Fibroblast of pulmonary artery (primary cell): ENCODE measurements at regions not wholly inside any gene's neighbourhood (a gene's known extent, or its start where the extent isn't known, plus 50 kb on each side); places are given as distances from the start of the nearest gene placed in this dataset.

Experiments
- DNase-seq: peaks from one replicate; pipeline ENCODE4 v3.0.0-alpha.2; 2010; ENCODE audit warnings: low read depth
- H3K4me3 ChIP-seq: replicated peaks from 2 replicates; pipeline ENCODE4 v1.5.1; 2011; ENCODE audit warnings: low read depth, mild to moderate bottlenecking, control low read depth, low read length, moderate library complexity
- CTCF ChIP-seq: IDR thresholded peaks from 2 replicates; pipeline ENCODE4 v1.5.1; 2011; ENCODE audit warnings: mild to moderate bottlenecking, control low read depth, low read length, inconsistent platforms; ENCODE audit errors: missing control alignments

- H3K4me3 ChIP-seq, result no peak overlapping the region
- TF ChIP-seq CTCF, result no peak
- no peak for DNase-seq
Measured at GRCh38 chr1:232550007-232550406, 79.9 kb downstream of the SIPA1L2 start.

GRCh38 chr1:232548691-232549090, 81.2 kb downstream of the SIPA1L2 start:
- no peak for DNase-seq
- TF ChIP-seq CTCF, result no peak
- H3K4me3 ChIP-seq, result no peak overlapping the region

DNA sequence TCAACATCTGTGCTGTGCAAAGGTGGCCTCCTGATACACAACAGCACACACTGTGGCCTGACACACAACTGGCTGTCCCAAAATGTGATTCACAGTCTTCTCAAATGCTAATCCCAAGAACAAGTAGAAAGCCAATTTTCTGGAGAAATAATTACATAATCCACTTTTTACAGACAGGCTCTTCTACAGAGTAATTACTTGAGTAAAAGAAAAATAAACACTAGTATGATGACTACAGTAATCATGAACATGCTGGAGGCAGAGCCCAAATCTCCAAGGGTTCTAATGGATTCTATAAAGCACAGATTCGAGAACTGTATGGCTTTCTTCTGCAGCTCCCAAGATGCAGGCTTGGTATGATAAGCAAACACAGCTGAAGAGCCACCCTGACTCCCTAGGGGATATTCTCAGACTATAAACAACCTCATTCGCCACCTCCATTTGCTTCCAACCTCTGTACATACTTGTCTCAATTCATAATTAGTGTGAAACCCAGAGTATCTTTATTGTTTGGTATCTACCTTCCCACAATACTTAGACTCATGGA, 81.9 kb downstream of the SIPA1L2 start:
- TF ChIP-seq CTCF, result no peak
- no peak for DNase-seq
- H3K4me3 ChIP-seq, result no peak overlapping the region

- H3K4me3 ChIP-seq, result no peak overlapping the region
- TF ChIP-seq CTCF, result no peak
- no peak for DNase-seq
Measured at GRCh38 chr1:232542633-232543593, 87.0 kb downstream of the SIPA1L2 start.

GRCh38 chr1:232538943-232539302, 91.0 kb downstream of the SIPA1L2 start:
- no peak overlapping the region for H3K4me3 ChIP-seq
- DNase-seq, result peak; percentile 3
- TF ChIP-seq CTCF, result no peak

DNA sequence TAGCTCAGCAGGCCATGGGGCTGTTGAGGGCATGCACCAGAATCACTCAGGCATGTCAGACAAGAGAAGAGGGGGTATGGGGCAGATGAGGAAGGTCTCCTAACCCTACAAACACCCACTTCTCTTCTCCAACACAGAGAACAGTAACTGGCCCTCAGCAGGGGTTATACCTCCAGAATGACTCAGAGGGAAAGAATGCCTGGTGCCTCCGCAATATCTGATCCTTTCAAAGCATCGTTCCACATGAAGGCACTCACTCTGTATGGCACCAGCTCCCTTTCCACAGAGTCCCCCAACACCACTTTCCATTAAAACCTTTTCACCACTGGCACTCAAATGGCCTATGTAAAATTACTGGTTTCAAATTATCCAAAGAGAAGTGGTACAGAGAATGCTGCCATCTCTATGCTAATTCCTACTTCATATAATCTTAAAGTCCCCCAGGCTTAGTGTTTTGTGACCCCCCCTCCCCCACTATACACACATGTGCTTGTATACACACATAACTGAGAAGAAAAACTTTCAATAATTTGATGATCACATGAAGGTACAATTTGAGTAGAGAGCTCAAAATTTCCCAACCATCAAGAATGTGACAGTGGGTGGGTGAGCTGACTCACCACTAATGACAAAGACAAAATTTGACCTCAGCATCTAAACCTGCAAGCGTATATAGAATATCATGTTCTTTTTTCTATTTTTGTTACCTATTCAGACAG, 91.5 kb downstream of the SIPA1L2 start:
- no peak overlapping the region for H3K4me3 ChIP-seq
- DNase-seq, result peak; percentile 41
- TF ChIP-seq CTCF, result no peak
